ENCODE measurements at regions not wholly inside any gene's neighbourhood (a gene's known extent, or its start where the extent isn't known, plus 50 kb on each side); places are given as distances from the start of the nearest gene placed in this dataset.

DNA sequence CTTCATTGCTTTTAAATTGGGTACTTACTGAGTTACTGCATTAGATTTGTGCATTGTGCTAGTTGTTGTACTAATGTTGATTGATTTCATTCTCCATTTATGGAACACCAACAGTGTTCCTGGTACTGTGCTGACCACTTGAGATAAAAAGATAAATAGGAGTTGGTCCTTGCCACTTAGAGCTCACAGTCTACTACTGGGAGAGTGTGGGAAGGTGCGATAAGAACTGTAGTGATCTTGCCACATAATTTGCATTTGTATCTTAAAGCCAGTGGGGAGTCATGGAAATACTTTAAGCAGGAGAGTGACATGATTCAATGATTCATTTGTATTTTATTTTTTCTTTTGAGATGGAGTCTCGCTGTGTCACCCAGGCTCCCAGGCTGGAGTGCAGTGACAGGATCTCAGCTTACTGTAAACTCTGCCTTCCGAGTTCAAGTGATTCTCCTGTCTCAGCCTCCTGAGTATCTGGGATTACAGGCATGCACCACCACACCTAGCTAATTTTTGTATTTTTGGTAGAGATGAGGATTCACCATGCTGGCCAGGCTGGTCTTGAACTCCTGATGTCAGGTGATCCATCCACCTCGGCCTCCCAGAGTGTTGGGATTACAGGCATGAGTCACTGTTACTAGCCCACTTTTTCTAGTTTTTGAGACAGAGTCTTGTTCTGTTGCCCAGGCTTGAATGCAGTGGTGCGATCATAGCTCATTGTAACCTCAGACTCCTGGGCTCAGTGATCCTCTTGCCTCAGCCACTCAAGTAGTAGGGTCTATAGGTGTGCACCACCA lies 51.2 kb upstream of the TMEM248 start:
- no peak for TF ChIP-seq CREB1 (CRISPR knock-in tag; IDR thresholded peaks at IDR 0.05; ENCODE audit: low read depth)
- TF ChIP-seq, protein P1, sequence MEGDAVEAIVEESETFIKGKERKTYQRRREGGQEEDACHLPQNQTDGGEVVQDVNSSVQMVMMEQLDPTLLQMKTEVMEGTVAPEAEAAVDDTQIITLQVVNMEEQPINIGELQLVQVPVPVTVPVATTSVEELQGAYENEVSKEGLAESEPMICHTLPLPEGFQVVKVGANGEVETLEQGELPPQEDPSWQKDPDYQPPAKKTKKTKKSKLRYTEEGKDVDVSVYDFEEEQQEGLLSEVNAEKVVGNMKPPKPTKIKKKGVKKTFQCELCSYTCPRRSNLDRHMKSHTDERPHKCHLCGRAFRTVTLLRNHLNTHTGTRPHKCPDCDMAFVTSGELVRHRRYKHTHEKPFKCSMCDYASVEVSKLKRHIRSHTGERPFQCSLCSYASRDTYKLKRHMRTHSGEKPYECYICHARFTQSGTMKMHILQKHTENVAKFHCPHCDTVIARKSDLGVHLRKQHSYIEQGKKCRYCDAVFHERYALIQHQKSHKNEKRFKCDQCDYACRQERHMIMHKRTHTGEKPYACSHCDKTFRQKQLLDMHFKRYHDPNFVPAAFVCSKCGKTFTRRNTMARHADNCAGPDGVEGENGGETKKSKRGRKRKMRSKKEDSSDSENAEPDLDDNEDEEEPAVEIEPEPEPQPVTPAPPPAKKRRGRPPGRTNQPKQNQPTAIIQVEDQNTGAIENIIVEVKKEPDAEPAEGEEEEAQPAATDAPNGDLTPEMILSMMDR (conservative IDR thresholded peaks at IDR 0.05; ENCODE audit: low read depth in 2 of 2), result no peak
- TF ChIP-seq, protein P2, sequence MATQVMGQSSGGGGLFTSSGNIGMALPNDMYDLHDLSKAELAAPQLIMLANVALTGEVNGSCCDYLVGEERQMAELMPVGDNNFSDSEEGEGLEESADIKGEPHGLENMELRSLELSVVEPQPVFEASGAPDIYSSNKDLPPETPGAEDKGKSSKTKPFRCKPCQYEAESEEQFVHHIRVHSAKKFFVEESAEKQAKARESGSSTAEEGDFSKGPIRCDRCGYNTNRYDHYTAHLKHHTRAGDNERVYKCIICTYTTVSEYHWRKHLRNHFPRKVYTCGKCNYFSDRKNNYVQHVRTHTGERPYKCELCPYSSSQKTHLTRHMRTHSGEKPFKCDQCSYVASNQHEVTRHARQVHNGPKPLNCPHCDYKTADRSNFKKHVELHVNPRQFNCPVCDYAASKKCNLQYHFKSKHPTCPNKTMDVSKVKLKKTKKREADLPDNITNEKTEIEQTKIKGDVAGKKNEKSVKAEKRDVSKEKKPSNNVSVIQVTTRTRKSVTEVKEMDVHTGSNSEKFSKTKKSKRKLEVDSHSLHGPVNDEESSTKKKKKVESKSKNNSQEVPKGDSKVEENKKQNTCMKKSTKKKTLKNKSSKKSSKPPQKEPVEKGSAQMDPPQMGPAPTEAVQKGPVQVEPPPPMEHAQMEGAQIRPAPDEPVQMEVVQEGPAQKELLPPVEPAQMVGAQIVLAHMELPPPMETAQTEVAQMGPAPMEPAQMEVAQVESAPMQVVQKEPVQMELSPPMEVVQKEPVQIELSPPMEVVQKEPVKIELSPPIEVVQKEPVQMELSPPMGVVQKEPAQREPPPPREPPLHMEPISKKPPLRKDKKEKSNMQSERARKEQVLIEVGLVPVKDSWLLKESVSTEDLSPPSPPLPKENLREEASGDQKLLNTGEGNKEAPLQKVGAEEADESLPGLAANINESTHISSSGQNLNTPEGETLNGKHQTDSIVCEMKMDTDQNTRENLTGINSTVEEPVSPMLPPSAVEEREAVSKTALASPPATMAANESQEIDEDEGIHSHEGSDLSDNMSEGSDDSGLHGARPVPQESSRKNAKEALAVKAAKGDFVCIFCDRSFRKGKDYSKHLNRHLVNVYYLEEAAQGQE (IDR thresholded peaks at IDR 0.05; ENCODE audit: unreplicated experiment), result no peak
- TF ChIP-seq POLR2AphosphoS5 (IDR thresholded peaks at IDR 0.05; ENCODE audit: low read depth), result no peak
- no peak for TF ChIP-seq EZH2 (IDR thresholded peaks at IDR 0.05; ENCODE audit: low read depth, unreplicated experiment)
